ENCODE measurements at regions not wholly inside any gene's neighbourhood (a gene's known extent, or its start where the extent isn't known, plus 50 kb on each side); places are given as distances from the start of the nearest gene placed in this dataset.

GRCh38 chr2:193502363-193503035, 1307.8 kb upstream of the TMEFF2 start:
- TF ChIP-seq CTCF (IDR thresholded peaks at IDR 0.05; ENCODE audit: insufficient read depth, low read depth, low read length) = no peak
- TF ChIP-seq EZH2 (IDR thresholded peaks at IDR 0.05; ENCODE audit: insufficient read depth, low read length) = no peak
